HPDE6-E6E7 (cell line): ENCODE measurements at regions not wholly inside any gene's neighbourhood (a gene's known extent, or its start where the extent isn't known, plus 50 kb on each side); places are given as distances from the start of the nearest gene placed in this dataset.
A peak's percentile ranks its signal among the peaks of the same experiment; 100 is the strongest.

Experiments
- DNase-seq: peaks from one replicate; pipeline ENCODE4 v3.0.0; 2011; ENCODE audit warnings: missing footprints; ENCODE audit errors: extremely low spot score

DNA sequence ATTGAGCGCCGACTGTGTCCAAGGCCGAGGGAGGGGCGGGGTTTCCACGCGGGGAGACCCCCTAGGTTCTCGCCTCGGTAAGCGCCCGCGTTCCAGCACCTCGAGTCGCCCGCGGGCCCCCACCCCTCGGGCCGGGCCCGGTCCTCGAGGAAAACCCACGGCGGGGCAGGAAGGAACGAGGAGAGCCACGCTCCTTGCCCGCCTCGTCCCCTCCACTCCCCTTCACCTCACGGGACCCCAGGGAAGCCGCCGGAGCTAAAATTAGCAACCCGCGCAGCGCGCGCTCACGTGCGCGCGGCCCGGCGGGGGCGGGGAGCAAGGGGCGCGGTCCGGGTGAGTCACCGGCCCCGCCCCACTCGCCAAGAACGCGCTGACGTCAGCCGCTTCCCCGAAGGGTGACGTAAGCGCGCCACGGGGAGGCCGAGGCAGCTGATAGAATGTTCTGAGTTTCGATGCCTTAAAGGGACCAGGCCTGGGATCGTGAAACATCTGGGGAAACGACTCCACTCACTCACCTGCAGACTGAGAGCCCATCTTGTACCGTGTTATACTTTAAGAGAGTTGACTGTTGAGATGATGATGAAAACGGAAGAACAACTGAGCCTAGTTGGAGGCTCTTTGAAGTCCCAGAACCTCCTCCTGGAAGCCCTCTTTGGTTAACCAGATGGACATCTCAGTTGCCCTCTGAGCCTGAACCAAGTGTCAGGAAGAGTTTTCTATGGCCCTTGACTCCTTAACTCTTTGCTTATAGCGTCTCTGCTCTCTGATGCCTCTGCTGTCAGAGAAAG, 49.7 kb upstream of the ATF3 start:
- peak; percentile 86 for DNase-seq
